ENCODE measurements at regions not wholly inside any gene's neighbourhood (a gene's known extent, or its start where the extent isn't known, plus 50 kb on each side); places are given as distances from the start of the nearest gene placed in this dataset.

GRCh38 chr11:128397362-128397761, 190.0 kb downstream of the ETS1 start:
- Histone ChIP-seq H3K9ac (ENCODE audit: low read length) (no peak overlapping the region), H3K27ac (ENCODE audit: low read length) (no peak overlapping the region), H4K20me1 (ENCODE audit: insufficient read depth, low read length) (no peaks in the 10 kb centered on the region), H3K36me3 (replicated peaks; ENCODE audit: low read depth, low read length) (no peaks in the 10 kb centered on the region), H3K4me1 (ENCODE audit: low read length) (peaks cover 50% of the 10 kb centered on the region), H3K4me2 (ENCODE audit: low read length) (no peak overlapping the region), H2AFZ (ENCODE audit: low read depth, low read length) (no peak overlapping the region), H3K4me3 (ENCODE audit: low read length) (no peak overlapping the region), H3K79me2 (ENCODE audit: low read length) (no peaks in the 10 kb centered on the region), H3K27me3 (ENCODE audit: low read depth, low read length) (no peaks in the 10 kb centered on the region), H3K9me3 (ENCODE audit: insufficient read depth, low read length) (no peaks in the 10 kb centered on the region)
- no peak for TF ChIP-seq EZH2phosphoT487 (IDR thresholded peaks at IDR 0.05; ENCODE audit: low read depth)
- TF ChIP-seq, protein P1, sequence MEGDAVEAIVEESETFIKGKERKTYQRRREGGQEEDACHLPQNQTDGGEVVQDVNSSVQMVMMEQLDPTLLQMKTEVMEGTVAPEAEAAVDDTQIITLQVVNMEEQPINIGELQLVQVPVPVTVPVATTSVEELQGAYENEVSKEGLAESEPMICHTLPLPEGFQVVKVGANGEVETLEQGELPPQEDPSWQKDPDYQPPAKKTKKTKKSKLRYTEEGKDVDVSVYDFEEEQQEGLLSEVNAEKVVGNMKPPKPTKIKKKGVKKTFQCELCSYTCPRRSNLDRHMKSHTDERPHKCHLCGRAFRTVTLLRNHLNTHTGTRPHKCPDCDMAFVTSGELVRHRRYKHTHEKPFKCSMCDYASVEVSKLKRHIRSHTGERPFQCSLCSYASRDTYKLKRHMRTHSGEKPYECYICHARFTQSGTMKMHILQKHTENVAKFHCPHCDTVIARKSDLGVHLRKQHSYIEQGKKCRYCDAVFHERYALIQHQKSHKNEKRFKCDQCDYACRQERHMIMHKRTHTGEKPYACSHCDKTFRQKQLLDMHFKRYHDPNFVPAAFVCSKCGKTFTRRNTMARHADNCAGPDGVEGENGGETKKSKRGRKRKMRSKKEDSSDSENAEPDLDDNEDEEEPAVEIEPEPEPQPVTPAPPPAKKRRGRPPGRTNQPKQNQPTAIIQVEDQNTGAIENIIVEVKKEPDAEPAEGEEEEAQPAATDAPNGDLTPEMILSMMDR (IDR thresholded peaks at IDR 0.05; ENCODE audit: low read depth, low read length): no peak

- TF ChIP-seq EZH2phosphoT487 (IDR thresholded peaks at IDR 0.05; ENCODE audit: low read depth): no peak
- TF ChIP-seq, protein P1 (IDR thresholded peaks at IDR 0.05; ENCODE audit: low read depth, low read length): no peak
- Histone ChIP-seq H3K36me3 (replicated peaks; ENCODE audit: low read depth, low read length) (no peaks in the 10 kb centered on the region), H3K27ac (ENCODE audit: low read length) (no peak overlapping the region)
Measured at GRCh38 chr11:128394431-128395089, 192.8 kb downstream of the ETS1 start.

GRCh38 chr11:128392259-128392658, 195.1 kb downstream of the ETS1 start:
- Histone ChIP-seq H3K9ac (ENCODE audit: low read length) (no peak overlapping the region), H3K4me1 (ENCODE audit: low read length) (peaks cover 22% of the 10 kb centered on the region), H3K36me3 (replicated peaks; ENCODE audit: low read depth, low read length) (no peaks in the 10 kb centered on the region), H4K20me1 (ENCODE audit: insufficient read depth, low read length) (no peaks in the 10 kb centered on the region), H3K4me2 (ENCODE audit: low read length) (no peak overlapping the region), H3K4me3 (ENCODE audit: low read length) (no peak overlapping the region), H3K27me3 (ENCODE audit: low read depth, low read length) (no peaks in the 10 kb centered on the region), H3K9me3 (ENCODE audit: insufficient read depth, low read length) (no peaks in the 10 kb centered on the region), H3K79me2 (ENCODE audit: low read length) (no peaks in the 10 kb centered on the region), H2AFZ (ENCODE audit: low read depth, low read length) (no peak overlapping the region), H3K27ac (ENCODE audit: low read length) (no peak overlapping the region)
- TF ChIP-seq, protein P1 (IDR thresholded peaks at IDR 0.05; ENCODE audit: low read depth, low read length): no peak
- no peak for TF ChIP-seq EZH2phosphoT487 (IDR thresholded peaks at IDR 0.05; ENCODE audit: low read depth)

More at GRCh38 chr11:128394431-128395089, 192.8 kb downstream of the ETS1 start:
- Histone ChIP-seq H3K9me3 (ENCODE audit: insufficient read depth, low read length) (no peaks in the 10 kb centered on the region), H2AFZ (ENCODE audit: low read depth, low read length) (no peak overlapping the region), H3K4me3 (ENCODE audit: low read length) (no peak overlapping the region), H3K79me2 (ENCODE audit: low read length) (no peaks in the 10 kb centered on the region), H4K20me1 (ENCODE audit: insufficient read depth, low read length) (no peaks in the 10 kb centered on the region), H3K4me1 (ENCODE audit: low read length) (peaks cover 42% of the 10 kb centered on the region), H3K9ac (ENCODE audit: low read length) (no peak overlapping the region), H3K4me2 (ENCODE audit: low read length) (no peak overlapping the region), H3K27me3 (ENCODE audit: low read depth, low read length) (no peaks in the 10 kb centered on the region)

DNA sequence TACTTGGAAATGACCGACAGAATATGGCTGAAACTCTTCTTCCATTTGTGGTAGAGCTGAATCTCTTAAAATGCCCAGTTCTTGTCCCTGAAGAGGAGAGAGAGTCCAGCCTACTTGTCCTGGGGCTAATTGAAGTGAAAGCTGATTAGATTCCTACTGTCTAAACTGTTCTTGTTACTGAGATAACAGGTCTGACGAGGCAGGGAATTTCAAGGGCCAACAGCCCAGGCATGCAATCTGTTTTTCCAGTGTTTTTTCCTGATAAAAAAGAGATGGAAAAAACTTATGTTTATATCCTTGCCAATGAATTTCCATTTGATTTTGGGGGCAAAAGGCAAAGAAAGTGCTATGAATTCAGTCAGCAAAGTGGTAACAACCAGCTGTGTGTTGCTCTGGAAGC, 195.5 kb downstream of the ETS1 start:
- Histone ChIP-seq H3K27me3 (ENCODE audit: low read depth, low read length) (no peaks in the 10 kb centered on the region), H4K20me1 (ENCODE audit: insufficient read depth, low read length) (no peaks in the 10 kb centered on the region), H2AFZ (ENCODE audit: low read depth, low read length) (no peak overlapping the region), H3K79me2 (ENCODE audit: low read length) (no peaks in the 10 kb centered on the region), H3K36me3 (replicated peaks; ENCODE audit: low read depth, low read length) (no peaks in the 10 kb centered on the region), H3K9ac (ENCODE audit: low read length) (no peak overlapping the region), H3K4me3 (ENCODE audit: low read length) (no peak overlapping the region), H3K4me2 (ENCODE audit: low read length) (no peak overlapping the region), H3K4me1 (ENCODE audit: low read length) (peaks cover 19% of the 10 kb centered on the region), H3K27ac (ENCODE audit: low read length) (no peak overlapping the region), H3K9me3 (ENCODE audit: insufficient read depth, low read length) (no peaks in the 10 kb centered on the region)
- TF ChIP-seq, protein P1 (IDR thresholded peaks at IDR 0.05; ENCODE audit: low read depth, low read length): no peak
- no peak for TF ChIP-seq EZH2phosphoT487 (IDR thresholded peaks at IDR 0.05; ENCODE audit: low read depth)

Data from OCI-LY3 (cell line).